GM21786 (cell line): ENCODE measurements at regions not wholly inside any gene's neighbourhood (a gene's known extent, or its start where the extent isn't known, plus 50 kb on each side); places are given as distances from the start of the nearest gene placed in this dataset.
A peak's percentile ranks its signal among the peaks of the same experiment; 100 is the strongest.
"Not testable (repeated sequence)": the region's sequence is repeated elsewhere in the genome, so short reads cannot be mapped to it uniquely, and the experiment has no call there.

ENCODE experiments used
- ATAC-seq: cut with Tn5 transposase; IDR thresholded peaks from one replicate; pipeline ENCODE4 v1.9.1; 2021; ENCODE audit not compliant: unreplicated experiment

DNA sequence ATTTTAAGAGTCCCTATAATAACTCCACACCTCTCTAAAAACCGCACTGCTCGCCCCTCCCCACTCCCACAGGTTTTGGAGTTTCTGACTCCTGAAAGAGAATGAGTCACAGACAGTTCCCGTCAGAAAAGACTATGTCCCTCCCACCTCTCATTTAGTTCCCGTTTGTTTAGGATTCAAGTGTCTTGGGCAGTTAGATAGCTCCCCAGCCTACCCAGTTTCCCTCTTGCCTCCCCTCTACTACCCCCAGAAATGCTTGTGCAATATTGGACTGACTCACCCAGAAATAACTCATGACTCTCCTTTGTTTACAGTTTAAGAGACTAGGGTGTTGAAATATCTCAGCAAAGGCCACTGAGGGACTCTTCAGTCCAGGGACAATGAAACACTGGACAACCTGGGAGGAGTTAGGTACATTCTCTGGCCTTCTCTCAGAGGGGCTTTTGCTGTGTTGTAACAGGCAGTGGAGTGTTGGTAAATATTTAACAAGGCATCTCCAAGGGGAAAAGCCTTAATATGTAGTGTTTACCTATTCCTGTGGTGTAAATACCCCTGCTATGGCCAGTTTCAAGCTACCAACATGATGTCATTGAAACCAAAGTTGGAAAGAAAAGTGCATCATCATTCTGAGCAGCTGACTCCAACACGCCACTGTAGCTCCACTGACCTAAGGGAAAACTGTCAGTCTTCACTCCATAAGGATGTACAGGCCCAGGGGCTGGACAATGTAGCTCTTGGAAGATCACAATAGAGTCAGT is 96.1 kb upstream of the CHD2 start:
- peak; percentile 43 for ATAC-seq

DNA sequence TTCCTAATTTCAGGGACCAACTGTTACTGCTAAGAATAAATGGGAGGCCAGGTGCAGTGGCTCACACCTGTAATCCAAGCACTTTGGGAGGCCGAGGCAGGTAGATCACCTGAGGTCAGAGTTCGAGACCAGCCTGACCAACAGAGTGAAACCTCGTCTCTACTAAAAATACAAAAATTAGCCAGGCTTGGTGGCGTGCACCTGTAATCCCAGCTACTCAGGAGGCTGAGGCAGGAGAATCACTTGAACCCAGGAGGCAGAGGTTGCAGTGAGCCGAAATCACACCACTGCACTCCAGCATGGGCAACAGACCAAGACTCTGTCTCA is 95.6 kb upstream of the CHD2 start:
- not testable (repeated sequence) for ATAC-seq

DNA sequence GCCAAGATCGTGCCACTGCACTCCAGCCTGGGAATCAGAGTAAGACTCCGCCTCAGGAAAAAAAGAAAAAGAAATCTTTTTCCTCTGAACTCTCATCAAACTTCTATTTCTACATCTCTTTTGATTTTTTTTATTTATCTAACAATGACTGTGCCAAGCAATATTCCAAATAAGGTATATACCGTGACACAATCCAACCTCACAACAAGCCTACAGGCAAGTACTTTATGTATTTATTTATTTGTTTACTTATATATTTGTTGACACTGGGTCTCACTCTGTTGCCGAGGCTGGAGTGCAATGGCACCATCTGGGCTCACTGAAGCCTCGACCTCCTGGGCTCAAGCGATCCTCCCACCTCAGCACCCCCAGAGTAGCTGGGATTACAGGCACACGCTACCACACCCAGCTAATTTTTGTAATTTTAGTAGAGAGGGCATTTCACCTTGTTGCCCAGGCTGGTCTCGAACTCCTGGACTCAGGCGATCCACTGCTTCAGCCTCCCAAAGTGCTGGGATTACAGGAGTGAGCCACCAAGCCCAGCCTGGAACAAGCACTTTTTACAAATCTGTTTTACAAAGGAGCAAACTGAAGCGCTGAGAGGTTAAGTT is 94.9 kb upstream of the CHD2 start:
- no peak for ATAC-seq

DNA sequence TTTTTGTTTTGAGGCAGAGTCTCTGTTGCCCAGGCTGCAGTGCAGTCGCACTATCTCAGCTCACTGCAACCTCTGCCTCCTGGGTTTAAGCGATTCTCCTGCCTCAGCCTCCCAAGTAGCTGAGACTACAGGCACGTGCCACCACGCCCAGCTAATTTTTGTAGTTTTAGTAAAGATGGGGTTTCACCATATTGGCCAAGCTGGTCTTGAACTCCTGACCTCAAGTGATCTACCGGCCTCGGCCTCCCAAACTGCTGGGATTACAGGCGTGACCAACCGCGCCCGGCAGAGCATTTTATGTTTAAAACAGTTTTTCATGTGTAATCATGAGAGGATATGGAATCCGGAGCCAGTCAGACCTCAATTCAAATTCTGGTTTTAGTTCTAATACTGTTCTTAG is 94.0 kb upstream of the CHD2 start:
- not testable (repeated sequence) for ATAC-seq

DNA sequence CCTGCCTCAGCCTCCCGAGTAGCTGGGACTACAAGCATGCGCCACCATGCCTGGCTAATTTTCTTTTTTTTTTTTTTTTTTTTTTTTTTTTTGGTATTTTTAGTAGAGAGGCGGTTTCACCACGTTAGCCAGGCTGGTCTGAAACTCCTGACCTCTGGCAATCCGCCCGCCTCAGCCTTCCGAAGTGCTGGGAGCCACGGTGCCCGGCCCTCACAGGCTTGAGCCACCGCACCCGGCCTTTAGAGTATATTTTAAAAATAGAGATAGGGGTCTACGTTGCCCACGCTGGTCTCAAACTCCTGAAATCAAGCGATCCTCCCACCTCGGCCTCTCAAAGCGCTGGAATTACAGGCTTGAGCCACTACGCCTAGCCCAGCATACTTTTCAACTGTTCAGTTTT is 93.4 kb upstream of the CHD2 start:
- ATAC-seq = no peak

DNA sequence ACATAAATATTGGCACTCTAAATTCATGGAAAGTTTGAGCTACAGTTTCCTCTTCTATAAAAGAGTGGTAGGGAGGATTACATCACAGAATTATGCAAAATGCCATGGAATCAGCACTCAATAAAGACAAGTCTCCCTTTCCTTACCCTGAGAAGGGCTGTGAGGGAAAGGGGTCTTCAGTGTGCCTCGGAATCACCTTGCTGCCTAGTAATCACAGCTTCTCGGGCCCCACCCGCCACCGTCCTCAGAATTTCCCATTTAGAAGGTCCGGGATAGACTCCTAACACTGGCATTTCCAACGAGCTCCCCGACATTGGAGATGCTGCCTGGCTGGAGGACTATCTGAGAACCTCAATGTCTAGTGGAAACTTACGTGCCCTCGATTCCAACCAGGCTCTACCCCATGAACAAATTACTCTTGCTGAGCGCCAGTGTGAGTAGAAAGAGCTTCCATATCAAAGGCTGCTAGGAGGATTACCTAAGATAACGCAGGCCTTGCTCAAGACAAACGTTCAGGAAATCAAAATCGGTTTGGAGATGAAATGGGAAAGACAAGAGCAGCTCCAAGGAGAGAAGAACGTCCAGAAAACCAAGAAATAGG is 92.1 kb upstream of the CHD2 start:
- ATAC-seq = no peak

DNA sequence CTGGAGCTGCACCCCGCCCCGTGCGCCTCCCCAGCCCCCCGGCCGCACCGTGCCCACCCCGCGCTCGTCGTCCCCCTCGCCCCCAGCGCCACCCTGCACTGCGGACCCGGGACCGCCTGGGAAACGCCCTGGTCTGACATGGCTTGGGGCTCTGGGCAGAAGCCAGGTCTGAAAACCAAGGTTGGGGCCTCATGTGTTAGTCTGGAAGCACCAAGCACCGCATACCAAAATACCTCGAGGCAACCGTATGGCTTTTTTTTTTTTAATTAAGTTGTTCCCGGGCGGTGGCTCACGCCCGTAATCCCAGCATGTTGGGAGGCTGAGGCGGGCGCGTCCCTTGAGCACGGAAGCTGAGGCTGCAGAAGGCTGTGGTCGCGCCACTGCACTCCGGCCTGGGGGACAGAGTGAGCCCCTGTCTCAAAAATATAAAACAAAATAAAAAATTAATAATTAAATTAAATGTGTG is 91.5 kb upstream of the CHD2 start:
- ATAC-seq = peak; percentile 12

DNA sequence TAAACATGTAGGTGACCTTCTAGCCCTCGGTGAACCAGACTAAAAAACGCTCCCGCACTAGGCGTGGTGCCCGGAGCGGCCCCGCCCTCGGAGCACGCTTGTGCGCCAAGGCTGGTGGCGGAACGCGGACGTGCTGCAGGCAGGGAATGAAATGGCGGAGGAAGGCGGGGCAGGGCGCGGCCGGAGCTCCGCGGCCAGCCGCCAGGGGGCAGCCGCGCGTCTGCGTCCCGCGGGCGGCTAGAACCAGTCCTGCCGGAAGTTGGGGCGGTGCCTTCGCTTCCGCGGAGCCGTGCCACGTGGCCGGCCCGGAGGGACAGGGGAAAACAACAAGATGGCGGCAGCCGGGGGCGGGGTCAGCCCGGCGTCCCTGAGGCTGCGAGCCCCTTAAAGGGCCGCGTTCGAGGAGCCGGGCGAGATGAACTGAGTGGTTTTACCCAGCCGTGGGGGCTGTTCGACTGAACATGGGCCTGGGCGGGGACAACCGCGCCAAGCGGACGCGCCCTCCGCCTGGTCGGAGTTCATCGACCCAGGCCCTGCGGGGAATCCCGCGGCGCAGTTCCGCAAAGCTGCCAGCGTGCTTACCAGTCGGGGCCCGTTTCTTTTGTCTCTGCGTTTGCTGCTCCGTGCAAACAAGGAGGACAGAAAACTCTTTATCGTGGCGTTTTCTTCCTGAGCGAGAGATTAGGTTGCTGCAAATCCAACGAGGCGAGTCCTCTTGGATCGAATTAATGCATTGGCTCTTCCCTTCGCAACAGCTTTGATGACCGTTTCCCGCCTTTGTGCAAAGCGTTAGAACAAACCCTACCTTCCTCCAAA is 90.9 kb upstream of the CHD2 start:
- ATAC-seq = peak; percentile 80

DNA sequence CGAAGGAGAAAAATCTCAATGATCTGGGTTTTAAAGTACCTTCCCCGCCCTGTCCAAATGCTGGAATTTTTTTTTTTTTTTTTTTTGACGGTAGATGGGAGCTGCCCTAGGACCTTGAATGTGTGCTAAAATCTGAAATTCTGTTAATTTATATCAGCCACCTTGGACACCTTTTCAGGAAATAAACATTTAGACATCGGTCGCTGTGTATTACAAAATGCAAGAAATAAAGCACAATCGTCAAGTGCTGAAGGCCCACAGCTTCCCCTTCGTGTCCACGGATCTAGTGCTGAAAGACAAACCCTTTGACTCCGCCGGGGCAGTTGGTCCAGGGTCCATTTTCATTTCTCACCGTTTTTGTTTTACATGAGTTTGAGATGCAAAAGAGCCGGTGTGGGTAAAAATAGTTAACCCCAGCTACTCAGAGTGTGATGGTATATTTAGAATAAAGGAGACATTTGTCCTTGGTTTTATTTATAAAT is 90.2 kb upstream of the CHD2 start:
- no peak for ATAC-seq

DNA sequence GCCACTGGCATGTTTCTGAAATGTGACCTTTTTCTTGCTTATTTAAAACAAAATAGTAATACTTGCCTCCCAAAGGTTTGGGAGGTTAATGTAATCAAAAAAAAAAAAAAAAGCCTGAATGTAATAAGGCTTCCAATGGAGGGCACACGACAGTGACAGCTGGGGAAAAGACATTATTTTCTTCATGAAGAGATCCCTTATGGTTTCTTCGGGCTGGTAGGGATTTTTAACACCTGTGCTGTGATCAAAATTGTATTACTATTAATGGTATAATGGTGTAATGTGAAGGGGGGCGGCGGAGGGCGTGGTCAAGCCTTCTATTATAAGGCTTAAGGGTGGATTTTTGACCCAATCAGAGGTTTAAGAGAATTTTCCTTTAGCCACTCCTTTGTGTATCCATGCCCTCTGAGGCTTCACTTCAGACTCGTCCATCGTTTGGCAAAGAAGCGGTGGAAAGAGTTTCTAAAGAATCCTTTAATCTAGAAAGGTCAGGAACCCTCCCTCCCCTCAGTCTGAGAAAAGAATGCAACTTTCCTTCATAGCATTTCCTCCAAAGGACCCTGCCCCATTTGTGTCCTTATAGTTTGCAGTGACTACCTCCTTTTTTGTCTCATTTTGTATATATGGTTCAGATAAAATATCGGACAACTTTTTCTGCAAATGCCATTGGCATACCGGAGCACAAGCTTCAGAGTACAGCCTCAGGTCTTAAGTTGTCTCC is 89.5 kb upstream of the CHD2 start:
- no peak for ATAC-seq

DNA sequence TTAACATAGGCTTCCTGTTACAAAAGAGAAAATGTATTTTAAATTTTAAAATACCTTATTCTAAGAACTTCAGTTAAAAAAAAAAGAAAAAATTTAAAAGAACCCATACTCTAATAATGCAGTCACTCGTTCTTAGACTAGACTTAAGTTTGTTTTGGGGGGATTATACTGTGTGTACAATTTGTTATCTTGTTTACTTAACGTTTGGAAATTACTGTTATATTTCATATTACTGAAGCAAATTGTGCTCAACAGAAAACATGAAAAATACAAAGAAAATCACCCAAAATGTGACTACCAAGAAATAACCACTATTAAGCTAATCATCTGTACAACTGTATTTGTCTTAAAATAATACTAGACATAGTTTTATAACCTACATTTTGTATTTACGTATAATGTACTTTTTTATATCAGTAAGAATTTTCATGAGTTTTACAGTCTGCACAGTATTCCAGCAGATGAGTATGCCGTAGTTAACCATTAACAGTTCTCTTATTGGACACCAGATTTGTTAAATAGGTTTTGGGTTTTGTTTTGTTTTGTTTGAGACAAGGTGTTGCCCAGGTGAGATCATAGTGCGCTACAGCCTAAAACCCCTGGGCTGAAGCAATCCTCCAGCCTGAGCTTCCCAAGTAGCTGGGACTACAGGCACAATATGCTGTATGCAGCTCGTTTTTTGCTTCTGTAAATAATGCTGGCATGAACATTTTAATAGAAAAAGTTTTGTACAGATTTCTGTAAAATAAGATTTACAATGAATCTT is 88.8 kb upstream of the CHD2 start:
- ATAC-seq = no peak

DNA sequence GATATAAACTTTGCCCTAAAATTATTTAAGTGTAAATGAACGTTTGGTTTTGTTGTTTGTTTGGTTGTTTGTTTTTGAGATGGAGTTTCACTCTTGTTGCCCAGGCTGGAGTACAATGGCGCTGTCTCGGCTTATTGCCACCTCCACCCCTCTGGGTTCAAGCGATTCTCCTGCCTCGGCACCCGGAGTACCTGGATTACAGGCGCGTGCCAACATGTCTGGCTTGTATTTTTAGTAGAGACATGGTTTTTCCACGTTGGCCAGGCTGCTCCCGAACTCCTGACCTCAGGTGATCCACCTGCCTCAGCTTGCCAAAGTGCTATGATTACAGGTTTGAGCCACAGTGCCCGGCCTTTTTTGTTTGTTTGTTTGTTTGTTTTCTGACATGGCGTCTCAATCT is 87.9 kb upstream of the CHD2 start:
- no peak for ATAC-seq

DNA sequence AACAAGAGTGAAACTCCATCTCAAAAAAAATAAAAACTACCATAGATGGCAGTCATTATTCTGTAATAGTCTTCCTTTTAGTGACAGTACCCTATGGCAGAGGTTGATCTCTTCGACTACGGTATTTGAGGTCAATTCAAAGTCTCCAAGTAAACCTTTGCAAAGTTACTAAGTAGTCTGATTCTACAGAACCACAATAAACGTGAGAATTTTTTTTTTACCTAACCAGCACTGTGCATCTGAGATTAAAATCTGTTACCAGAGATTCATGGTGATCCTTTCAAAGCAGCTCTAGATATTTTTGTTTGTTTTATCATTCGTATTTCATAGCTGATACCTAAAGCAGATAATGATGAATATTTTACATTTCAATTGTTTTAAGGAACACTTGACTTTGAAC is 86.6 kb upstream of the CHD2 start:
- ATAC-seq = no peak

DNA sequence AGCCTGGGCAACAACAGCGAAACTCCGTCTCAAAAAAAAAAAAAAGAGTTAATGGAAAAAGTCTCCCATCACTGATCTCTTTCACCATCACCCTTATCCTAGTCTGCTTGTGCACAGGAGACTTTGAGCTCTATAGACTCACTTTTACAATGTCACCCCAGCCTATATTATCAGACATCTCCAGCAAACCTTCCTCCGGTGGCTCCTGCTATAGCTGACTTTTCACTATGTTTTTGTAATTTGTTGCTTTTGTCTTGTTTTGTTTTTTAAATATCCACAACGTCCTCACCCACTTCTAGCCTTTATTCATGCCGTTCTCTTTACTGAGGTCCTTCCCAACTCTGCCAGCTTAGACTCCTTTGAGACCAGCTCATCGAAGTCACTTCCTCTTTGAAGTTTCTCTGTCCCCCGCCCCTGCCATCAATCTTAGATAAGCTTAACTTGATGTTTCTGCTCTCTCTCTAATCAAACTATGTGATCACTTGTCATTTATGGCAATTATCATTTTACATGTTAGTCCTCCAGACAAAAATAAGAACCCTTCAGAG is 82.7 kb upstream of the CHD2 start:
- ATAC-seq = no peak

DNA sequence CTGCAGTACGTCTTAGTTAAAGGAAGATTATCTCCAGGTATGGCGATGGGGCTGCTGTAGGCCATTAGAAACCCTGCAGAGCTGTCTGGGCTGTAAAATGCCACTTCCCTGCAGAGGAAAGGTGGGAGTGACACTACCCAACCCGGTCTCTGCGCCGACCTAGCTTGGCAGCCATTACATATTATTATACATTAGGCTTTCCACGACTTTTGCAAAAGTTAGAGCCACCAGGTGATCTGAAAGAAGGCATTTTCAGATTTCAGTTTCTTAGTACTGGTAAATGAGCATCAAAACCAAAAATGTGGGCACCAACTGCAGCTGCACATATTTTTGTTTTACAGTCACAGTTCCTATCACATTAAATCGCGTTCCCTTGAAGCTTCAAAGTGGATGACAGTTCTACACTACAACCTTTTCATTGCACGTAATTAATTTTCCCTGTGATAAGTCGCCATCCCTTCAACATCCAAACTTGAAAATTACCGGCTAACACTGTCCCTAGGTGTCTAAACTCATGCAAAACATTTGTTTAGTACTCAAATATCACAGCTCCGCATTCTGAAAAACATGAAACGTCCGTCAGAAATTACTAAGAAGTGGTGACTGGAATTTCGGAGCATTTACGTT is 81.4 kb upstream of the CHD2 start:
- no peak for ATAC-seq

DNA sequence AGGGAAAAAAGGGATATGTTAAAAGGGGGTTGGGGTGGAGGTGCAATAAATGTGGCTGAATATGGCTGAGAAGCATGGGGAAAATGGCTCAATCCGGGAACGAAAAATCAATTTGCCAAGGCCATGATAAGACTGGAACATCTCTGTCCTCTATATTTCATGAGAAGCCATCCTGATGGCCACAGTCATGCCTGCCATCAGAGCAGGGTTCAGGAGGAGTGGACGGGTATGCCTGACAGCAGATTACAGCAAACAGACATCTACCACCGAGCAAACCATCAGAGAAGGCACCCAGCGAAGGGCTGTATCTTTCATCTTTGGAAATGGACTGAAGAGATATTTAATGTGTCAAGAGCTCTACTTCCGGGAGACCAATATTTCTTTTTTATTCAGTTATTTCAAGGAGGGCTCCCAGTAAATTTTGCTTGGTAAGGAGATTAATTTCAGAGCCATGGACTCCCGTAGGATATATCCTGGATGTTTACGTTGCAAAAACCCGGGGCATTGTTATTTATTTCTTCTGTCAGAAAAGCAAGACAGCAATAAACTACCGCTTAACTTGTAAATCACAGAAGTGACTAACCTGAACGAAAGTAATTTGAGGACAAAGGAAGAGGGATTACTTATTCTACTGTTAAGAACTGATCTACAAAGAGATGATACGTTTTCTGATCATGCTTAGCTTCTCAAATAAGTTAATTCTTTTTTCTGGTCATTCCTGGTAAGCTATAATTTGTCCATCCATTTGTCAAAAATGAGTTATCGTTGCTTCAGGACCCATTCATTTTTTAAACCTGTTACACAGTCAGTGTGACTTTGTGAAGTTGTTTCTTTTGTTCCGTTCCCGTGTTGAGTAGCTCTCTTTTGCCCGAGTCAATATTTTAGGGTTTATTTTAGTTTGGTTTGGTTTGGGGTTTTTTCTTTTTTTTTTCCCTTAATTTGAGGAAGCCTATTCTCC is 80.6 kb upstream of the CHD2 start:
- ATAC-seq = peak; percentile 5

DNA sequence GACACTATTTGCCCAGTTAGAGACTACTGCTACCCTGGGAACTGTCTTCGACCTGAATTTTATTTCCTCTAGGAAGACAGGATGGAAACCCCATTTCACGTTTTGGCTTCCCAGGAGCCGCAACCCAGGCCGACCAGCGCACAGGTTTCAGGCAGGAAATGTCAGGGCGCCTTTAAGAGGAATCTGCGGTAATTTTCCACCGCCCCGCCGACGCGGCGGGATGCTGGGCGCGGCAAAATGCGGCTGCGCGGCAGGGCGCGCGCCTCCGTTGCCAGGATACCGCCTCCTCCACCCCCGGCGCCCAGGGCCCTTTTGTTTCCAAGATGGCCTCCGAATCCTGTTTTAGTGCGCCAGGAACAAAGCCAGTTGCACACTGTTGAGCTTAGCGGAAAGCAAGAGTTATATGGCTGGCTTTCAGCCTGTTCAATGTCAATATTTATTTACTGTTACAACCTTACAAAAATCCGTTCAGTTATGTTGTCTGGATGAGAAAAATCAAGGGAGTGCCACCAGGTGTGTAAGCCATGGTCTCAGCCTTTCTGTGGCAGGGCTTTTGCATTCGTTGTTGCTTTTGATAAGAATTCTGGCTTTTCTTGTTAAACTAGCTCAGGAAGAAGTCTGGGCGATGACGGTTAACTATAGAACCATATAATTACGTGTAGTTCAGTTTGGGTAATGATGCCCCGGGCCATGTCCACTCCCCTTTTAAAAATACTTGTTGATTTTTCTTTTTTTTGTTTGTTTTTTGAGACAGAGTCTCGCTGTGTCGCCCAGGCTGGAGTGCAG is 79.7 kb upstream of the CHD2 start:
- ATAC-seq = peak; percentile 78
